OCI-LY7 (cell line): ENCODE measurements at regions not wholly inside any gene's neighbourhood (a gene's known extent, or its start where the extent isn't known, plus 50 kb on each side); places are given as distances from the start of the nearest gene placed in this dataset.

Experiments used
- EZH2phosphoT487 ChIP-seq: fragments of 200-600 bp; sonication (generic); IDR thresholded peaks from 2 replicates; pipeline ENCODE4 v1.6.1; 2018; ENCODE audit warnings: low read depth, borderline replicate concordance, mild to moderate bottlenecking, mixed run types, antibody characterized with exemption, low read length, moderate library complexity, mixed read lengths
- TF ChIP-seq, protein P1 (sequence below): fragments of 200-600 bp; sonication (generic); conservative IDR thresholded peaks from 2 replicates; pipeline ENCODE4 v1.5.1; 2014; ENCODE audit warnings: mild to moderate bottlenecking, antibody characterized with exemption, low read length, moderate library complexity, mixed read lengths

DNA sequence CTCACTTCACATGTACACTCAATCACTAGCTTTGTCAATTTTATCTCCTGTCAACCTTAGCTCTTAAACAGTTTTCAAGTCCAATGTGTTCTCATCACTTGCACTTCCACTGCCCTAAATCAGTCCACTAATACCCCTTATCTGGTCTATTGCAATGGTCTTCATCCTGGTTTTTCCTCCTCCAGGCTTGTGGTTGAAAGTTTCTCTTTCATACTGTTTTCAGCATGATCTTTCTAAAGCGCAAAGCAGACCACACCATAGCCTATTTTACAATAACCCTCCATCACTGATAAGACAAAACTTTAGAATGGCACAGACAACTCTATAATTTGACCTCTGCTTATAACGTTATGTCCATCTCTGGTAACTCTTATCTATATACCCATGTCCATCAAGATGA lies 62.0 kb upstream of the DDHD1 start:
- TF ChIP-seq, protein P1, sequence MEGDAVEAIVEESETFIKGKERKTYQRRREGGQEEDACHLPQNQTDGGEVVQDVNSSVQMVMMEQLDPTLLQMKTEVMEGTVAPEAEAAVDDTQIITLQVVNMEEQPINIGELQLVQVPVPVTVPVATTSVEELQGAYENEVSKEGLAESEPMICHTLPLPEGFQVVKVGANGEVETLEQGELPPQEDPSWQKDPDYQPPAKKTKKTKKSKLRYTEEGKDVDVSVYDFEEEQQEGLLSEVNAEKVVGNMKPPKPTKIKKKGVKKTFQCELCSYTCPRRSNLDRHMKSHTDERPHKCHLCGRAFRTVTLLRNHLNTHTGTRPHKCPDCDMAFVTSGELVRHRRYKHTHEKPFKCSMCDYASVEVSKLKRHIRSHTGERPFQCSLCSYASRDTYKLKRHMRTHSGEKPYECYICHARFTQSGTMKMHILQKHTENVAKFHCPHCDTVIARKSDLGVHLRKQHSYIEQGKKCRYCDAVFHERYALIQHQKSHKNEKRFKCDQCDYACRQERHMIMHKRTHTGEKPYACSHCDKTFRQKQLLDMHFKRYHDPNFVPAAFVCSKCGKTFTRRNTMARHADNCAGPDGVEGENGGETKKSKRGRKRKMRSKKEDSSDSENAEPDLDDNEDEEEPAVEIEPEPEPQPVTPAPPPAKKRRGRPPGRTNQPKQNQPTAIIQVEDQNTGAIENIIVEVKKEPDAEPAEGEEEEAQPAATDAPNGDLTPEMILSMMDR, result no peak
- TF ChIP-seq EZH2phosphoT487, result no peak
